SK-N-SH (cell line): ENCODE measurements at regions not wholly inside any gene's neighbourhood (a gene's known extent, or its start where the extent isn't known, plus 50 kb on each side); places are given as distances from the start of the nearest gene placed in this dataset.

Source experiments
- CTCF ChIA-PET: fragments of 300-600, 350-600 bp; formaldehyde crosslinking; extraction: SDS; loops from one replicate; lab custom pipeline; 2021; lab: Yijun Ruan, JAX
- POLR2A ChIA-PET: fragments of 350-600 bp; sonication (Branson Sonifier 250); formaldehyde crosslinking; extraction: SDS; loops from one replicate; lab custom pipeline; 2020; ENCODE audit warnings: antibody characterized with exemption, inconsistent platforms; lab: Yijun Ruan, JAX
- DNase-seq: peaks from one replicate; pipeline ENCODE4 v3.0.0; 2012
- H2AFZ ChIP-seq: fragments of 200-600 bp; sonication (generic); 2 replicates; pipeline ENCODE4 v1.8.1; 2016; ENCODE audit warnings: antibody characterized with exemption, mild to moderate bottlenecking, low read depth
- H3F3A ChIP-seq: fragments of 200-600 bp; sonication (generic); replicated peaks from 2 replicates; pipeline ENCODE3; 2016; ENCODE audit warnings: antibody characterized with exemption, mild to moderate bottlenecking; ENCODE audit not compliant: insufficient read depth
- H3K27ac ChIP-seq, 2 experiments: fragments of 200-500 bp in 1 of 2; fragments of 200-600 bp in 1 of 2; sonication (Bioruptor generic) in 1 of 2; sonication (generic), shearing (Covaris generic) in 1 of 2; 2 replicates each; pipeline versions ENCODE4 v1.5.1 to v1.6.1; 2014 to 2016; ENCODE audit warnings: low read depth in 2 of 2, inconsistent platforms in 1 of 2, low read length in 1 of 2, mild to moderate bottlenecking in 1 of 2, mixed read lengths in 1 of 2
- H3K27me3 ChIP-seq: fragments of 200-600 bp; sonication (generic), shearing (Covaris generic); 2 replicates; pipeline ENCODE4 v1.6.1; 2016; ENCODE audit warnings: mixed run types; ENCODE audit not compliant: insufficient read depth
- H3K36me3 ChIP-seq, 2 experiments: fragments of 200-500 bp in 1 of 2; fragments of 200-600 bp in 1 of 2; sonication (Bioruptor generic) in 1 of 2; sonication (generic) in 1 of 2; replicated peaks in 1 of 2; 2 replicates each; pipeline versions ENCODE3 to v1.5.1; 2014 to 2016; ENCODE audit warnings: low read length in 1 of 2, mild to moderate bottlenecking in 1 of 2; ENCODE audit not compliant: insufficient read depth in 2 of 2, control insufficient read depth in 1 of 2
- H3K4me1 ChIP-seq, 2 experiments: fragments of 200-500 bp in 1 of 2; fragments of 200-600 bp in 1 of 2; sonication (Bioruptor generic) in 1 of 2; sonication (generic), shearing (Covaris generic) in 1 of 2; 2 replicates each; pipeline versions ENCODE4 v1.5.1 to v1.6.1; 2014 to 2016; ENCODE audit warnings: low read depth in 1 of 2, low read length in 1 of 2, mixed run types in 1 of 2; ENCODE audit not compliant: insufficient read depth in 2 of 2, control insufficient read depth in 1 of 2
- H3K4me2 ChIP-seq: fragments of 200-600 bp; sonication (generic), shearing (Covaris generic); 2 replicates; pipeline ENCODE4 v1.6.1; 2017; ENCODE audit warnings: mixed run types
- H3K4me3 ChIP-seq, 2 experiments: fragments of 200-500 bp in 1 of 2; fragments of 200-600 bp in 1 of 2; sonication (Bioruptor generic) in 1 of 2; sonication (generic), shearing (Covaris generic) in 1 of 2; 2 replicates each; pipeline versions ENCODE4 v1.5.1 to v1.8.1; 2014 to 2016; ENCODE audit warnings: low read depth in 2 of 2, inconsistent platforms in 1 of 2, low read length in 1 of 2, mild to moderate bottlenecking in 1 of 2, mixed read lengths in 1 of 2, moderate library complexity in 1 of 2
- H3K79me2 ChIP-seq: fragments of 200-600 bp; sonication (generic); 2 replicates; pipeline ENCODE4 v1.8.1; 2017; ENCODE audit warnings: mild to moderate bottlenecking; ENCODE audit not compliant: insufficient read depth
- H3K9ac ChIP-seq: fragments of 200-600 bp; sonication (generic); 2 replicates; pipeline ENCODE4 v1.6.1; 2017; ENCODE audit warnings: mixed run types
- H3K9me2 ChIP-seq: fragments of 200-600 bp; sonication (generic); 2 replicates; pipeline ENCODE4 v1.6.1; 2017; ENCODE audit warnings: mixed run types
- H3K9me3 ChIP-seq: fragments of 200-600 bp; sonication (generic); 2 replicates; pipeline ENCODE4 v1.6.1; 2017; ENCODE audit warnings: mixed run types, mild to moderate bottlenecking, moderate library complexity
- H4K20me1 ChIP-seq: fragments of 200-600 bp; sonication (generic); 2 replicates; pipeline ENCODE4 v1.6.1; 2017; ENCODE audit warnings: mild to moderate bottlenecking, mixed run types; ENCODE audit not compliant: insufficient read depth
- CHD2 ChIP-seq: fragments of 150-350 bp; IDR thresholded peaks from 2 replicates; pipeline ENCODE4 v1.6.1; 2018; ENCODE audit warnings: low read length; ENCODE audit not compliant: partially characterized antibody
- FOSL2 ChIP-seq: IDR thresholded peaks from 2 replicates; pipeline ENCODE4 v1.4.0; 2012; ENCODE audit warnings: low read depth, mild to moderate bottlenecking, moderate library complexity, borderline replicate concordance
- FOXJ3 ChIP-seq: sonication (generic); formaldehyde crosslinking; IDR thresholded peaks from 2 replicates; pipeline ENCODE4 v1.5.1; 2020; ENCODE audit warnings: mild to moderate bottlenecking, missing genetic modification reagents
- MEF2A ChIP-seq: IDR thresholded peaks from 2 replicates; pipeline ENCODE4 v1.4.0; 2012; ENCODE audit warnings: low read depth, borderline replicate concordance
- MXI1 ChIP-seq: IDR thresholded peaks from 2 replicates; pipeline ENCODE4 v1.6.1; 2012; ENCODE audit warnings: mild to moderate bottlenecking, low read depth, low read length, improper control_type of control experiment
- NRF1 ChIP-seq: IDR thresholded peaks from 2 replicates; pipeline ENCODE4 v1.6.1; 2012; ENCODE audit warnings: low read depth, mild to moderate bottlenecking, low read length
- RXRA ChIP-seq: IDR thresholded peaks from 2 replicates; pipeline ENCODE4 v1.4.0; 2012; ENCODE audit warnings: low read depth, mild to moderate bottlenecking, borderline replicate concordance
- TCF12 ChIP-seq: IDR thresholded peaks from 2 replicates; pipeline ENCODE4 v1.4.0; 2012
- TEAD4 ChIP-seq: IDR thresholded peaks from 2 replicates; pipeline ENCODE4 v1.4.0; 2012; ENCODE audit warnings: mild to moderate bottlenecking, borderline replicate concordance; ENCODE audit not compliant: insufficient read depth
- YY1 ChIP-seq: IDR thresholded peaks from 2 replicates; pipeline ENCODE4 v1.4.0; 2012; ENCODE audit warnings: low read depth, mild to moderate bottlenecking
- WGBS: methylation state at CpG from one replicate; pipeline ENCODE4 v1.1.6; 2017; ENCODE audit warnings: low lambda C conversion rate; 5-methylcytosine and 5-hydroxymethylcytosine counted together
- TF ChIP-seq, protein P1 (sequence below): fragments of 150-350 bp; IDR thresholded peaks from 2 replicates; pipeline ENCODE4 v1.6.1; 2017; ENCODE audit warnings: antibody characterized with exemption, low read length, low read depth, borderline replicate concordance
- TF ChIP-seq, protein P2 (sequence below): IDR thresholded peaks from 2 replicates; pipeline ENCODE4 v1.4.0; 2012; ENCODE audit warnings: low read depth, borderline replicate concordance

DNA sequence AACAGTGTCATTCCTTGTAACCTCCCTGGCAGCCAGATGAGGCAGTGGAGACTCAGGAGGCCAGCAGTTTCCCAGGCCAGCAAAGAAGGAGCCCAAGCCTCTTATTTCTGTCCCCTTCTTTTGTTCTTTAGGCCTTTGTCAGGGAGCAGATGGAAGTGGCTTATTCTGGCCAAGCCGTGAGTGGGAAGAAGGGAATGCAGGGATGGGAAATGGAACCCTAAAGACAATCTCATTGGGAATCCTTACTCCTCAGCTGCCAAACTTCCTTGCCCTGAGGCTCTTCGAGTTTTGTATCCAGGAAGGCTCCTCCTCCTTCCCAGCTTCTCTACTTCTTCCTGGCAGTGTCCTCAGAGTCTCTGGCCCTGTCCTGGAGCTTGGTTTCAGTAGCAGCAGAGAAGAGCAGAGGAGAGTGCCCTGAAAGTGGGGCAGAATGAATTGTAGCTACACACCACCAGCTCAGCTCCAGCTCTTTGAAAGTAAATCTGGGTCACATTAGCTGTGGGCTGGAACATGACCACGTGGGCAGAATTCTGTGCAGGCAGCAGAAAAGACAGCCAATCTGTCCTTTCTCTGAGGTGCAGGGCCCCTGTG is 63.9 kb downstream of the NDUFS5 start:
- H2AFZ ChIP-seq, result no peak overlapping the region
- H4K20me1 ChIP-seq, result no peaks in the 10 kb centered on the region
- H3K9me2 ChIP-seq, result no peaks in the 10 kb centered on the region
- no peak for DNase-seq
- TF ChIP-seq FOSL2, result no peak
- TF ChIP-seq, protein P1, sequence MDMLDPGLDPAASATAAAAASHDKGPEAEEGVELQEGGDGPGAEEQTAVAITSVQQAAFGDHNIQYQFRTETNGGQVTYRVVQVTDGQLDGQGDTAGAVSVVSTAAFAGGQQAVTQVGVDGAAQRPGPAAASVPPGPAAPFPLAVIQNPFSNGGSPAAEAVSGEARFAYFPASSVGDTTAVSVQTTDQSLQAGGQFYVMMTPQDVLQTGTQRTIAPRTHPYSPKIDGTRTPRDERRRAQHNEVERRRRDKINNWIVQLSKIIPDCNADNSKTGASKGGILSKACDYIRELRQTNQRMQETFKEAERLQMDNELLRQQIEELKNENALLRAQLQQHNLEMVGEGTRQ, result peak; percentile 8; the same call in 1 of the 2 replicates
- no peak for TF ChIP-seq MEF2A
- peak; percentile 34; the same call in 1 of the 2 replicates for TF ChIP-seq MXI1
- TF ChIP-seq NRF1, result no peak
- no peak for TF ChIP-seq YY1
- TF ChIP-seq FOXJ3 (CRISPR knock-in tag), result no peak
- TF ChIP-seq, protein P2, sequence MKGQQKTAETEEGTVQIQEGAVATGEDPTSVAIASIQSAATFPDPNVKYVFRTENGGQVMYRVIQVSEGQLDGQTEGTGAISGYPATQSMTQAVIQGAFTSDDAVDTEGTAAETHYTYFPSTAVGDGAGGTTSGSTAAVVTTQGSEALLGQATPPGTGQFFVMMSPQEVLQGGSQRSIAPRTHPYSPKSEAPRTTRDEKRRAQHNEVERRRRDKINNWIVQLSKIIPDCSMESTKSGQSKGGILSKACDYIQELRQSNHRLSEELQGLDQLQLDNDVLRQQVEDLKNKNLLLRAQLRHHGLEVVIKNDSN, result peak; percentile 54; the same call in 1 of the 2 replicates
- no peak for TF ChIP-seq CHD2
- TF ChIP-seq RXRA, result no peak
- TF ChIP-seq TCF12, result no peak
- no peak for TF ChIP-seq TEAD4
- ChIA-PET CTCF (interaction anchor here (0.7 to 1.8 kb wide), 4 partner anchors 8 to 194 kb away, joined by 3 to 9 read pairs (median 4); no protein-coding TSS in a partner anchor), POLR2A (no interaction called here)
- no peaks in the 10 kb centered on the region for H3F3A ChIP-seq
- no peak overlapping the region for H3K27ac ChIP-seq
- H3K9me3 ChIP-seq, result no peaks in the 10 kb centered on the region
- H3K36me3 ChIP-seq, result no peaks in the 10 kb centered on the region
- no peaks in the 10 kb centered on the region for H3K27me3 ChIP-seq
- no peaks in the 10 kb centered on the region for H3K79me2 ChIP-seq
- no peak overlapping the region for H3K4me3 ChIP-seq
- H3K9ac ChIP-seq, result no peak overlapping the region
- peaks cover 4 to 9% of the 10 kb centered on the region in 2 experiments; a peak in 3 of 4 replicates for H3K4me1 ChIP-seq
- no peak overlapping the region for H3K4me2 ChIP-seq
- 41% methylated on average over 3 of the region's 3 CpGs for WGBS

DNA sequence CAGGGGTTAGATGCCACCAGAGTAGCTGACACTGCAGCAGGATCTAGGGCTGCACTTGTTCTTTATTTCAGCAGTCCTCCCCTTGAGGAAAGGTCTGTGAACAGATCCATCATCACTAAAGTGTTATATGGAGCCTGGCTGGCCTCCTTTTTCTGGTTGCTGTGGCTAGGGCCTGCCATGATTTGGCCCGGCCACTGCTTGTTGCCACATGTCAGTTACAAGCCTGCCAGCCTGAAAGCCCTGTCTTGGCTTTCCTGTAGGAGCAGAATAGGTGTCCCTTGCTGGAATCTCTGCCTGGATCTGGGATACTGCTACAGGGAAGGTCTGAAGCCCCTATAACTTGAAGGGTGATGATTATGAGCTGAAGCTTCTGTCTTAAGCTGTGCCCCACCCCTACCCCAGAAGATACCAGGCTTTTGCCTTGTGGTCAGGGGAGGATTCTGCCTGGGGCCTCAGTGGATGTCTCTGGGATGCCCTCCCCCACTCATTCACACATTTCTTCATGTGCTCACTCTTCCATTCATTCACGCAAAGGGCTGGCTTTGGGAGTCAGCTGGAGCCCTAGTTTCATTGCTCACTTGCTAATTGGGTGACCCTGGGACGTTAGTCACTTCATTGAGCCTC is 64.7 kb downstream of the NDUFS5 start:
- no peaks in the 10 kb centered on the region for H3F3A ChIP-seq
- no peak overlapping the region for H3K4me2 ChIP-seq
- no peak overlapping the region for H3K9ac ChIP-seq
- TF ChIP-seq TCF12 (no peak), CHD2 (no peak), FOSL2 (no peak)
- WGBS, result 82% methylated on average over 2 of the region's 3 CpGs
- peaks cover 4 to 9% of the 10 kb centered on the region in 2 experiments; a peak in 3 of 4 replicates for H3K4me1 ChIP-seq
- H3K27me3 ChIP-seq, result no peaks in the 10 kb centered on the region
- POLR2A ChIA-PET, result no interaction called here
- H3K9me3 ChIP-seq, result no peaks in the 10 kb centered on the region
- CTCF ChIA-PET, result interaction anchor here (1.2 to 2.5 kb wide), 6 partner anchors 8 to 194 kb away, joined by 3 to 24 read pairs (median 6); partner anchors contain the start of gene NDUFS5
- H3K36me3 ChIP-seq, result no peaks in the 10 kb centered on the region
- H3K27ac ChIP-seq, result no peak overlapping the region
- H4K20me1 ChIP-seq, result no peaks in the 10 kb centered on the region
- no peak for DNase-seq
- H3K4me3 ChIP-seq, result no peak overlapping the region
- no peaks in the 10 kb centered on the region for H3K79me2 ChIP-seq
- H3K9me2 ChIP-seq, result no peaks in the 10 kb centered on the region
- H2AFZ ChIP-seq, result no peak overlapping the region
